Urothelium cell line (cell line): ENCODE measurements at regions not wholly inside any gene's neighbourhood (a gene's known extent, or its start where the extent isn't known, plus 50 kb on each side); places are given as distances from the start of the nearest gene placed in this dataset.
A peak's percentile ranks its signal among the peaks of the same experiment; 100 is the strongest.

ENCODE experiments used
- DNase-seq: peaks from one replicate; pipeline ENCODE4 v3.0.0; 2011; ENCODE audit warnings: low spot score, mixed read lengths
- FAIRE-seq: peaks from 2 replicates; lab custom pipeline; 2011; peaks lifted over from hg19 to GRCh38; lab: Jason Lieb, UNC

DNA sequence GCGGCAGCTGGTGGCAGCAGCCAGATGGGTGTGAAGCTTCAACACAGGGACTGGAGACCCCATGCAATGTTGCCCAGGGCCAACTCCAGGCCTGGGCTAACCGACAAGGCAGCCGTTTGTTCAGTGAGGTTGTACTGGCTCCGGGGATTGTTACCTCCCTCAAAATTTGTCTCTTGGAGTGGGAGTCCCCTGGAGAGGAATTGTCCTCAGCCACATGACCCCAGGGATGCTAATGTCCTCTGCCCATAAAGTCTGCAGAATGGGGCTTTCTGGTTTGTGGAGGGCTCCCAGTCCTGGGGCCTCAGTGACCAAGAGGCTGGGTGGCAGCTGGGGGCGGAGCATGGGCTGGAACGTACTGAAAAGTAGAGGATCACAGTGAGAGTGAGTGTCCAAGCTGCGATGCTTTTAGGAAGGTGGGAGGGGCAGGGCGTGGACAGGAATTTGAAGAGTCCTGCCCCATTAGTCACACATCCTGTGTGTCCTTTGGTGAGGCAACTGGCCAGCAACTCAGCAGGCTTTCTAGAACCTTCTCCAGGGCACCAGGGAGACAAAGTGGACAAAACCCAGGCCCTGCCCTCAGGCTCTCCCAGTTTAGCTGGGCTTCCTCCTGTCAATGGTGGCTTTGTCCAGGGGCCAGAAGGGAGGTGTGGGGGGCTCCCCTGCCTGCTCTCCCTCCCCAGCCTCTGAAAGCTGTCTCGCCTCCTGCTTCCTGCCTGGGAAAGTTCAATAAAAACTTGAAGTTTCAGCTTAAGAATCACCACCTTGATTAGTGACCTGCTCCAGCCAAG, 114.0 kb downstream of the NSG2 start:
- FAIRE-seq, result no peak
- peak; percentile 75 for DNase-seq

GRCh38 chr5:174165406-174165805, 119.9 kb downstream of the NSG2 start:
- DNase-seq, result no peak
- no peak for FAIRE-seq

- no peak for FAIRE-seq
- no peak for DNase-seq
These were observed 120.9 kb downstream of the NSG2 start for GRCh38 chr5:174166231-174167079.

DNA sequence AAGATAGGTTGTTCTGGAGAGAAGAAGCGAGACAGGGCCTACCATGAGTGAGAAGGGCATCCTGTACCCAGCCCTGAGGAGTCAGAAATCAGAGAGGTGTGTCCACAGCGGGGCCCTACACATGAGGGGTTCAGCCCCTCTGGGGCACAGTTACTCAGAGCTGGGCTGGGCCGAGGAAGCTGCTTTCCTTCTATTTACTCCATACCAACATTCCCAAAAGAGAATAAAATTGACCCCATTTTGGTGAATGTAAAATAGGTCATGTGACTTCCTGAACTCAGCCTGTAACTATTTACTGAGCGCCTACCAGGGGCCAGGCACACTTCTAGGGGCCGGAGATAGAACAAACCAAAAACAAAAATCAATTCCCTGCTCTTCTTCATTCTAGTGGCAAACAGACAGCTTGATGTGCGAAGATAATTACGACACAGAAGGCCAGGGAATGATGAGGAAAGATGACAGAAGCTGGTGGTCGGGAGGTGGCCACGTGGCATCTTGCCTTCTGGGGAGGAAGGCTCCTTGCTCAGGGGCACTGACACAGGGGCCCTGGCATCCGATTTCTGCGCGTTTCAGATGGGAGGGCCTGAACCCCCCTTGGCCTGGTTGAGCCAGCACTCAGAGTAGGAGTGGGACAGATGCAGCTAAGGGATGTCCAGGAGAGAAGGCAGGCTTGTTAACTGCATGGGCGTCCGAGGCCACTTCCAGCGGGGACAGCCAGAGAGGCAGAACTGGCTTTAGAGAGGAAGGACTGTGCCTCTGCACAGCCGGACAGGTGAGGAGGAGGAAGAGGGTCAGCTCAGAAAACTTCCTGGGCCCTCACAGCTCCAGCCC, 121.8 kb downstream of the NSG2 start:
- FAIRE-seq (no peak), DNase-seq (no peak)

GRCh38 chr5:174172152-174172551, 126.6 kb downstream of the NSG2 start:
- no peak for FAIRE-seq

GRCh38 chr5:174172566-174172965, 127.1 kb downstream of the NSG2 start:
- FAIRE-seq (no peak), DNase-seq (no peak)

More at GRCh38 chr5:174172152-174172551, 126.6 kb downstream of the NSG2 start:
- peak; percentile 35 for DNase-seq

GRCh38 chr5:174173766-174174165, 128.3 kb downstream of the NSG2 start:
- DNase-seq (no peak), FAIRE-seq (no peak)

DNA sequence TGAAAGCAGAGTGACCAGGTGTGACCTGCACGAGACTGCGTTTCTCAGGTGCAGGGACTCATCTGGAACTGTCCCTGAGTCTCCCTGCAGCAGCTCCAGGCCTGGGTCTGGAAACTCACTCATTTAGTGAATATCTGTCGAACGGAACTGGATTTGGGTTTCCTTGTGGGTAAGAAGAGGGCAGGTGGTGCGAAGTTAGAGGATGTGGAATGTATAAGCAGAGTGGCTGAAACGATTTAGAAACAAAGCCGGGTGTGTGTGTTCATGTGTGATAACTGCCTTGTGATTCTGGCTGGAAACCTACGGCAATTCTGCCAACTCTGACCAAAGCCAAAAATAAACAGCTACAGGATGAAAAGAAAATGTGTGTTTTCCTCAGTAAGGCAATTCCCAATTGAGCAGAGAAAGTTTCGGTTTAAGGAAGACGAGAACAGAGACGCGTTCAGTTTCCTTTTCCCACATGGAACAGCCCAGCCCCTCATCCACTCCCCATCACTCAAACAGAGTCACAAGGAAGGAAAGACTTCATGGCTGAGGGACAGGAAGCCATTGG, 130.3 kb downstream of the NSG2 start:
- FAIRE-seq (no peak), DNase-seq (no peak)

- FAIRE-seq (no peak), DNase-seq (no peak)
These were observed 131.0 kb downstream of the NSG2 start for GRCh38 chr5:174176511-174176910.

DNA sequence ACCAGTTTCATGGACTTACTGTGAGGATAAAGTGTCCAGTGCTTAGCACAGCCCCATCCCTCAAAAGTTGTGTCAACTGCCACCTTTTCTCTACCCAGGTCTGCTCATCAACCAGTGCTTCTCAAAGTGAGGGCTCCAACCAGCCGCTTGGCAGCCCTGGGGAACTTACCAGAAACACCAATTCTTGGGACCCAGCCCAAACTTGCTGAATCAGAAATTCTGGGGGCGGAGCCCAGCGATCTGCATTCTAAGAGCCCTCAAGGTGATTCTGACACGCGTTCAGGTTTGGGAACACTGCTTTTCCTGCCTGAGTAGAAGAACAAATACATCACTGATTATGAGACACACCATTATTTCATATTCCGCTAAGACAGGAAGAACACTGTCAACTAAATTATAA, 132.0 kb downstream of the NSG2 start:
- DNase-seq (no peak), FAIRE-seq (no peak)

- DNase-seq (no peak), FAIRE-seq (no peak)
These were observed 132.6 kb downstream of the NSG2 start for GRCh38 chr5:174177976-174178605.

- FAIRE-seq (no peak), DNase-seq (no peak)
These were observed 135.1 kb downstream of the NSG2 start for GRCh38 chr5:174180639-174181038.

DNA sequence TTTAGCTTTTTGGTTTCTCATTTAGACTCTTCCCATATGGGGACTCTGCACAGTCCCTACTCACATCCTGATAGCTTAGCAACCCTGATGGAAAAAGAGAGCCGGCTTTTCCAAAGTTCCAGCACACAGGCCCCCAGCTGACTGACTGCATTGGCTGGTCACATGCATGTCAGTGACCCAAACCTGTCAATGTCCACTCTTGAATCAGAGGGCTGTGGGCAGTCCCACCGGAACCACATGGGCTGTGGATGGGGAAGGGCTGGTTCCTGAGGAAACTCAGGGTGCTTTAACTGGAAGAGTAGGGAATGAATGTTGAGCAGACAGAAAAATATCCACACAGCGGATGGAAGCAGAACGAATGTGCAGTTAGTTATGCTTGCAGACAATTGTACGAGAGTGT, 136.6 kb downstream of the NSG2 start:
- no peak for DNase-seq
- FAIRE-seq, result no peak

- no peak for DNase-seq
- no peak for FAIRE-seq
These were observed 138.2 kb downstream of the NSG2 start for GRCh38 chr5:174183701-174184100.

DNA sequence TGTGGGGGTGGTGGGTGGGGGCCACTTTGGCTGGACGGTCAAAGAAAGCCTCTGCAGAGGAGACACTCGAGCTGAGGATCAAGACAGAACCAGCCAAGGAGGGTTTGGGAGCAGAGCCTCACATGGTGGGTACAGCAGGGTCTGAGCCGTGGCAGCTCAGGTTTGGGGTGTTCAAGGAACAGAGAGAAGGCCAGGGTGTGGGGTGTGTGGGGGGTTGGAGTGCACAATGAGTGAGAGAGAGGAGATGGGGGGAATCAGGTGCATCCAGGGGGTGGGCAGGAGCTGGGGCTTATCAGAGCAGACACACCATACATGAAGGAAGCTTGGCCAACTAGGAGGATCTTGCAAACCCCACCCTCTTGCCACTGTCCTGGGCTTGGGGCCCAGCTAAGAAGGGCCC, 140.0 kb downstream of the NSG2 start:
- FAIRE-seq, result no peak
- no peak for DNase-seq

DNA sequence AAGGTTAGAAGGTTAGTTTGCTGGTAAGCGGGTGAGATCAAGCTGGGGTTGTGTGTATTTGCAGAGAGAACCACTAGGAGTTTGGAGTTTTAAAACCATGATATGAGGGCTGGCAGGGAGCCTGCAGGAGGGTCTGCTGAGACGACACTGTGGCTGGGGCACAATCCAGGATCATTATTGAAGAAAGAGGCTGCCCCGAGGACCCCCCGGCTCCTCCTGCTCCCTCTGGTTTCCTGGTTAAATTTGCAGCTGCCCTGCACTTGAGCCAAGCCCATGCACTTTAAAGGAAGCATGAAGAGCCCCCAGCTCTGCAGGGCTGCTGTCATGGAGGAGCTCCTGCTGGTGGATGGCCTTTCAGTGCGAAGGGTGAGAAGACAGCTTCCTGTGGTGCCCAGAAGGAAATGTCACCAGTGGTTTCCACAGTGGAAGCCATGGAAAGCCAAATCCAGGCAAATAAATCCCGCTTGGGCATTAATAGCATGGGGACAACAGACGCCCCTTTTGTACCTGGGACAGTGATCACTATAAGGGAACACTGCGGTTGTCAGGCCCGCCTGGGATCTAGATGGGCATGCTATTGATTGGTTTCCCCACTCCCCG, 140.7 kb downstream of the NSG2 start:
- DNase-seq (no peak), FAIRE-seq (no peak)

GRCh38 chr5:174187001-174187400, 141.5 kb downstream of the NSG2 start:
- no peak for FAIRE-seq

GRCh38 chr5:174187481-174187880, 142.0 kb downstream of the NSG2 start:
- FAIRE-seq (no peak), DNase-seq (no peak)

More at GRCh38 chr5:174187001-174187400, 141.5 kb downstream of the NSG2 start:
- DNase-seq, result no peak

GRCh38 chr5:174188295-174188694, 142.8 kb downstream of the NSG2 start:
- no peak for FAIRE-seq
- DNase-seq, result no peak
